OCI-LY1 (cell line): ENCODE measurements at regions not wholly inside any gene's neighbourhood (a gene's known extent, or its start where the extent isn't known, plus 50 kb on each side); places are given as distances from the start of the nearest gene placed in this dataset.

Experiments
- H2AFZ ChIP-seq: fragments of 200-600 bp; sonication (generic), shearing (Covaris generic); 2 replicates; pipeline ENCODE4 v1.6.0; 2014; ENCODE audit warnings: antibody characterized with exemption, mild to moderate bottlenecking, low read length
- H3F3A ChIP-seq: fragments of 200-600 bp; sonication (generic), shearing (Covaris generic); 2 replicates; pipeline ENCODE4 v1.6.0; 2014; ENCODE audit warnings: mild to moderate bottlenecking, antibody characterized with exemption, low read length, moderate library complexity; ENCODE audit not compliant: insufficient read depth
- H3K27ac ChIP-seq: fragments of 200-600 bp; sonication (generic); 2 replicates; pipeline ENCODE4 v1.5.1; 2014; ENCODE audit warnings: low read length, mixed run types, mild to moderate bottlenecking, low read depth; ENCODE audit not compliant: poor library complexity, severe bottlenecking
- H3K27me3 ChIP-seq: fragments of 200-600 bp; sonication (generic); 2 replicates; pipeline ENCODE4 v1.6.0; 2014; ENCODE audit warnings: antibody characterized with exemption, mild to moderate bottlenecking, low read length, moderate library complexity; ENCODE audit not compliant: insufficient read depth
- H3K36me3 ChIP-seq: fragments of 200-600 bp; sonication (generic); 2 replicates; pipeline ENCODE4 v1.6.1; 2014; ENCODE audit warnings: mild to moderate bottlenecking, antibody characterized with exemption, low read length, moderate library complexity, mixed read lengths; ENCODE audit not compliant: insufficient read depth
- H3K4me1 ChIP-seq: fragments of 200-600 bp; sonication (generic); 2 replicates; pipeline ENCODE4 v1.5.1; 2014; ENCODE audit warnings: mild to moderate bottlenecking, low read length, moderate library complexity; ENCODE audit not compliant: insufficient read depth, severe bottlenecking
- H3K4me2 ChIP-seq: fragments of 200-600 bp; sonication (generic), shearing (Covaris generic); 2 replicates; pipeline ENCODE4 v1.6.1; 2014; ENCODE audit warnings: low read length
- H3K4me3 ChIP-seq: fragments of 200-600 bp; sonication (generic); 2 replicates; pipeline ENCODE4 v1.5.1; 2014; ENCODE audit warnings: low read length, low read depth, mild to moderate bottlenecking, mixed read lengths; ENCODE audit not compliant: poor library complexity, severe bottlenecking
- H3K79me2 ChIP-seq: fragments of 200-600 bp; shearing (Covaris generic); 2 replicates; pipeline ENCODE4 v1.6.1; 2016; ENCODE audit warnings: mixed run types, low read length, mixed read lengths; ENCODE audit not compliant: insufficient read depth
- H3K9ac ChIP-seq: fragments of 200-600 bp; sonication (generic), shearing (Covaris generic); 2 replicates; pipeline ENCODE4 v1.6.1; 2014; ENCODE audit warnings: mild to moderate bottlenecking, low read length, mixed read lengths
- H3K9me2 ChIP-seq: fragments of 200-600 bp; sonication (generic), shearing (Covaris generic); 2 replicates; pipeline ENCODE4 v1.6.1; 2014; ENCODE audit warnings: low read depth, mild to moderate bottlenecking, low read length, mixed read lengths
- H3K9me3 ChIP-seq: fragments of 200-600 bp; shearing (Covaris generic); 2 replicates; pipeline ENCODE4 v1.6.1; 2014; ENCODE audit warnings: low read length, mixed read lengths
- H4K20me1 ChIP-seq: fragments of 200-600 bp; sonication (generic), shearing (Covaris generic); 2 replicates; pipeline ENCODE4 v1.6.0; 2016; ENCODE audit warnings: mild to moderate bottlenecking, low read length; ENCODE audit not compliant: insufficient read depth
- EZH2 ChIP-seq: fragments of 200-600 bp; sonication (generic), shearing (Covaris generic); IDR thresholded peaks from 2 replicates; pipeline ENCODE4 v1.8.0; 2017; ENCODE audit warnings: borderline replicate concordance, mixed run types, mild to moderate bottlenecking, antibody characterized with exemption, low read length, moderate library complexity, mixed read lengths
- TF ChIP-seq, protein P1 (sequence below): fragments of 200-600 bp; sonication (generic), shearing (Covaris generic); IDR thresholded peaks from 2 replicates; pipeline ENCODE4 v1.5.1; 2017; ENCODE audit warnings: mild to moderate bottlenecking, antibody characterized with exemption, low read length, moderate library complexity, mixed read lengths

DNA sequence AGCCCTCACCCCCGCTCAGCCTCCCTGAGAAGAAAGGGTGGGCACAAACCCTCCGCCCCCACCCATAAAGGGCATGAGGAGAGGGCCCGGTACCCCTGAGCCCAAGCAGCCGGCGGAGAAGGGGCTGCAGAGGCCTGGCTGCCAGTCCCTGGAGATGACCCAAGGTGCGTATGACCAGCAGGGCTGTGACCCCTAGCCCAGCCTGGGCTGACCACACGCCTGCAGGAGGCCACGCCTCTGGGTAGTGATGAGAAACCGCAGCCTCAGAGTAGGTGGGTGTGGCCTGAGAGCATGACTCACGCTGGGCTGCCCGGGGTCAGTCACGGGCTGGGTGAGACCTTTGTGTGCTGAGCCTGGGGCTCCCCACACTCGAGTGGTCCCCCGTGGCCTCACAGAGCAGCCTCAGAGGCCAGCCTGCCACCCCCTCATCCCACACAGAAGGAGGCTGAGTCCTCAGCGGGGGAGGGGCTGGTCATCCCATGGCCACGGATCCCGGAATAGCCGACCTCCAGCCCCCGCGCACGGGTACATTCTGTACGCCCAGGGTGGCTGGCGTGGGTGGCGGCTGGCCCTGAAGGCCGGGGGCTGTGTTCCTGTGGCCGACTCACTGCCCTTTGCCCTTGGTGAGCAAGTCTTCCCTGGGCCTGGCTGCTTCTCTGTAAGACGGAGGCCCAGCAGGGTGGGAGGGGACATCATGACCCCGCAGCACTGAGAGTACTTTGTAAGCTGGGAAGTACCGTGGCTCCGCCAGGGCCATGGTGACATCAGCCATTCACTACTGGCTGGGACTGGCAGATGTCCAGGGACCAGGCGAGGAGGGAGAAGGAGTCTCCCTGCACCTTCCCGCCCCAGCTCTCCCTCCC lies 110.8 kb upstream of the OTOS start:
- Histone ChIP-seq H3K9me2 (no peaks in the 10 kb centered on the region), H3K36me3 (no peaks in the 10 kb centered on the region), H3K79me2 (no peaks in the 10 kb centered on the region), H3K9me3 (no peaks in the 10 kb centered on the region), H3K27me3 (0 out of 2 replicates have a peak, but pooled peaks cover 3% of the 10 kb centered on the region), H3K4me3 (no peak overlapping the region), H3F3A (no peaks in the 10 kb centered on the region), H2AFZ (no peak overlapping the region), H4K20me1 (no peaks in the 10 kb centered on the region), H3K4me2 (no peak overlapping the region), H3K27ac (no peak overlapping the region), H3K9ac (no peak overlapping the region), H3K4me1 (no peaks in the 10 kb centered on the region)
- TF ChIP-seq, protein P1, sequence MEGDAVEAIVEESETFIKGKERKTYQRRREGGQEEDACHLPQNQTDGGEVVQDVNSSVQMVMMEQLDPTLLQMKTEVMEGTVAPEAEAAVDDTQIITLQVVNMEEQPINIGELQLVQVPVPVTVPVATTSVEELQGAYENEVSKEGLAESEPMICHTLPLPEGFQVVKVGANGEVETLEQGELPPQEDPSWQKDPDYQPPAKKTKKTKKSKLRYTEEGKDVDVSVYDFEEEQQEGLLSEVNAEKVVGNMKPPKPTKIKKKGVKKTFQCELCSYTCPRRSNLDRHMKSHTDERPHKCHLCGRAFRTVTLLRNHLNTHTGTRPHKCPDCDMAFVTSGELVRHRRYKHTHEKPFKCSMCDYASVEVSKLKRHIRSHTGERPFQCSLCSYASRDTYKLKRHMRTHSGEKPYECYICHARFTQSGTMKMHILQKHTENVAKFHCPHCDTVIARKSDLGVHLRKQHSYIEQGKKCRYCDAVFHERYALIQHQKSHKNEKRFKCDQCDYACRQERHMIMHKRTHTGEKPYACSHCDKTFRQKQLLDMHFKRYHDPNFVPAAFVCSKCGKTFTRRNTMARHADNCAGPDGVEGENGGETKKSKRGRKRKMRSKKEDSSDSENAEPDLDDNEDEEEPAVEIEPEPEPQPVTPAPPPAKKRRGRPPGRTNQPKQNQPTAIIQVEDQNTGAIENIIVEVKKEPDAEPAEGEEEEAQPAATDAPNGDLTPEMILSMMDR: no peak
- no peak for TF ChIP-seq EZH2

DNA sequence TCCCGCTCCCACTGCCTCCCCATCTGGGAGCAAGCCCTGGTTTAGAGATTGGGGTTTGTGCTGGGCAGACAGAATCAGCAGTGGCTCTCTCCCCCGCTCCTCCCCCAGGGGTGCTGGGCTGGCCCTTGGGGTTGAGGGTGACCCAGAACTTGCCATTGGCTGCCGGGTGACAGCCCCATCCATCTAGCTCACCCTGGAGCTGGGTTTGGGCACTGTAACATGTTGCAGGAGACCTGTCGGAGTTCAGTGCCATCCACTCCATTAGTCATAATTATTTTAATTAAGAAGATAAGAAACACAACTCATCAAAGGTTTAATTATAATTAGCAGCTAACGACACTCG lies 111.4 kb upstream of the OTOS start:
- Histone ChIP-seq H3K4me3 (no peak overlapping the region), H3K27me3 (0 out of 2 replicates have a peak, but pooled peaks cover 3% of the 10 kb centered on the region), H4K20me1 (no peaks in the 10 kb centered on the region), H3K27ac (no peak overlapping the region), H3K36me3 (no peaks in the 10 kb centered on the region), H3F3A (no peaks in the 10 kb centered on the region), H3K9me3 (no peaks in the 10 kb centered on the region), H3K4me2 (no peak overlapping the region), H3K9me2 (no peaks in the 10 kb centered on the region), H3K79me2 (no peaks in the 10 kb centered on the region), H3K4me1 (no peaks in the 10 kb centered on the region), H3K9ac (no peak overlapping the region), H2AFZ (no peak overlapping the region)
- TF ChIP-seq, protein P1: no peak
- TF ChIP-seq EZH2: no peak

DNA sequence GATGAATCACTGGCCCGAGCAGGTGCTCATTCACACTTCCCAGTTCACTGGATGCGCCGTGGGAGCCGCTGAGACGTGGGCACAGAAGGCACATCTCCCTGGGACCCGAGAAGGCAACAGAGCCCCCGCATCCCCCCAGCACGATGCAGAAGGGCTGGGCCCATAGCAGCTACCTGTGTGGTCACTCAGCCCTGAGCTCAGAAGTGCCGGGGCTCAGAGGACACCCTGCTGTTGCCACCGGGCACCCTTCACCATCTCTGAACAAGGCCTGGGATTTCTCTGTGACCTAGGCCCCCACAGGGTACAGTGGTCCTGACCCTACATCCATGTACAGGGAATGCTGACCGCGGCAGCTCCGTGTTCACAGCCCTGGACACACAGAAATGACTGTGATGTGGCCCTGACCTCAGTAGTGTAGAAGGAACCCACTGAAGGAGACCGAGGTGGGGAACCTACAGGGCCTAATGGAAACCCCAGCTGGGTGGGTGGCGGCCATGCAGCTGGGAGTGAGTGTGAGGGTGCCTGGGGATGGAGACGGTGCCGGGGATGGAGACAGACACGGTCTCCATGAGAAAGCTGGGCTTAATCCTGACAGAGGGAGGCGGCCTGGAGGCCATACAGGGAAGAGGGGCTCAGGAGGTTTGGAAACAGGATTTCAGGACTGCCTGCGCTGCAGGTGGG lies 111.9 kb upstream of the OTOS start:
- 0 out of 2 replicates have a peak, but pooled peaks cover 3% of the 10 kb centered on the region for H3K27me3 ChIP-seq
- H3K27ac ChIP-seq: no peak overlapping the region
- no peaks in the 10 kb centered on the region for H3K9me2 ChIP-seq
- H3K4me1 ChIP-seq: no peaks in the 10 kb centered on the region
- H3K79me2 ChIP-seq: no peaks in the 10 kb centered on the region
- no peak overlapping the region for H2AFZ ChIP-seq
- H3K36me3 ChIP-seq: no peaks in the 10 kb centered on the region
- no peak for TF ChIP-seq EZH2
- TF ChIP-seq, protein P1: no peak
- no peak overlapping the region for H3K4me3 ChIP-seq
- no peak overlapping the region for H3K4me2 ChIP-seq
- H3K9me3 ChIP-seq: no peaks in the 10 kb centered on the region
- H4K20me1 ChIP-seq: no peaks in the 10 kb centered on the region
- no peak overlapping the region for H3K9ac ChIP-seq
- H3F3A ChIP-seq: no peaks in the 10 kb centered on the region
